ENCODE measurements at regions not wholly inside any gene's neighbourhood (a gene's known extent, or its start where the extent isn't known, plus 50 kb on each side); places are given as distances from the start of the nearest gene placed in this dataset.

DNA sequence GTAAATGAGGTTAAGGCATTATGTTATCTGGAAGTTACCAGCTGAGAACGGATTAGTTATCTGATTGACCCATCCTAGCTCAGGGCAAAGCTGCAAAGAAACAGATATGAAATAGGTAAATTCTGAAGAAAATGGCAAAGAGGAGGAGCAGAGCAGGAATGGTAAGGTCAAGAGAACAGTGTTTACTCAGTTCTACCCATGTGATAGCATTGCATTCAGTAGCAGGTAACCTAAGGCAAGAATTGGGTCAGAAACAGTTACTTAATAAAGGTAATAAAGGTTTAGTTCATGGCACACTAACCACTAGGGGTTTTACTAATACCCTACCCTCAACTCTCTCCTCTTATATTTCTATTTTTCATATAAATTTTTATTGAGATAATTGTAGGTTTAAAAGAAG is 224.8 kb downstream of the ASCL1 start:
- ATAC-seq (ENCODE audit: low read depth) (no peak), DNase-seq (no peak)
- Histone ChIP-seq H3K9me3 (ENCODE audit: control extremely low read depth in 1 of 3, control insufficient read depth in 2 of 3, insufficient read depth in 1 of 3, low read length in 2 of 3) (no peaks in the 10 kb centered on the region), H2AFZ (ENCODE audit: insufficient read depth, low read depth, low read length, poor library complexity, severe bottlenecking) (no peak overlapping the region), H3K79me2 (ENCODE audit: control insufficient read depth, insufficient read depth, low read length) (no peaks in the 10 kb centered on the region), H3K27me3 (replicated peaks in 1 of 4; ENCODE audit: control extremely low read depth in 1 of 4, control insufficient read depth in 3 of 4, insufficient read depth in 4 of 4, low read length in 3 of 4) (no peaks in the 10 kb centered on the region), H3K36me3 (replicated peaks in 1 of 2; ENCODE audit: control extremely low read depth in 1 of 2, control insufficient read depth in 1 of 2, extremely low read depth in 1 of 2, insufficient read depth in 2 of 2, low read length in 1 of 2) (no peaks in the 10 kb centered on the region), H4K20me1 (ENCODE audit: control insufficient read depth, insufficient read depth, low read length, poor library complexity, severe bottlenecking) (no peaks in the 10 kb centered on the region), H3K27ac (ENCODE audit: low read length in 2 of 2) (no peak overlapping the region), H3K4me3 (ENCODE audit: control extremely low read depth in 1 of 5, extremely low read depth in 1 of 5, insufficient read depth in 1 of 5, low read depth in 2 of 5, low read length in 4 of 5) (no peak overlapping the region), H3K4me2 (replicated peaks; ENCODE audit: low read depth, low read length, poor library complexity, severe bottlenecking) (no peak overlapping the region), H3K9ac (ENCODE audit: low read length) (no peak overlapping the region), H3K4me1 (ENCODE audit: control insufficient read depth in 2 of 2, insufficient read depth in 2 of 2, low read length in 2 of 2) (peaks cover 6% of the 10 kb centered on the region in 2 donors)
- TF ChIP-seq EZH2 (IDR thresholded peaks at IDR 0.05; ENCODE audit: borderline replicate concordance, insufficient read depth, low read depth, low read length, poor library complexity, severe bottlenecking), result no peak
- TF ChIP-seq CTCF (IDR thresholded peaks at IDR 0.05), result no peak
- intact Hi-C loops (cut with micrococcal nuclease), result no loop called here
- Mint-ChIP-seq H3K27ac (no peak overlapping the region), H3K4me1 (peaks cover 10% of the 10 kb centered on the region), H3K4me3 (no peak overlapping the region), H3K9me3 (ENCODE audit: insufficient read depth) (no peaks in the 10 kb centered on the region), H3K27me3 (no peaks in the 10 kb centered on the region)
- CTCF ChIA-PET, result interaction anchor here (0.6 to 1.4 kb wide), 2 partner anchors 234 to 308 kb away, joined by 3 to 4 read pairs; no protein-coding TSS in a partner anchor
- WGBS (ENCODE audit: insufficient coverage), result 71% methylated on average over 1 of the region's 1 CpG
- POLR2A ChIA-PET, result no interaction called here

DNA sequence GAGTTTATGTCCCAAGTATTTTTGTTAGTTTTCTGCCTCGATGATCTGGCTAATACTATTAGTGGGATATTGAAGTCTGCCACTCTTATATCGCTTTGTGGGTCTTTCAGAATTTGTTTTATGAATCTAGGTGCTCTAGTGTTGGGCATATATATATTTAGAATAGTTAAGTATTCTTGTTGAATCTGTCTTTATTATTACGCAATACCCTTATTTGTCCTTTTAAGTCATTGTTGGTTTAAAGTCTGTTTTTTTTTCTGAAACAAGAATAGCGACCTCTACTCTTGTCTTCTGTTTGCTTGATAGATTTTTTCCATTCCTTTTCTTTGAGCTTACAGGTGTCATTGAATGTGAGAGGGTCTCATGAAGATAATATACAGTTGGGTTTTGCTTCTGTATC is 239.0 kb downstream of the ASCL1 start:
- no peak overlapping the region for H3K4me2 ChIP-seq (replicated peaks; ENCODE audit: low read depth, low read length, poor library complexity, severe bottlenecking)
- POLR2A ChIA-PET, result no interaction called here
- CTCF ChIA-PET, result no interaction called here
- Mint-ChIP-seq H3K4me3 (no peak overlapping the region), H3K27me3 (no peaks in the 10 kb centered on the region), H3K4me1 (no peaks in the 10 kb centered on the region), H3K9me3 (ENCODE audit: insufficient read depth) (peaks cover 12% of the 10 kb centered on the region), H3K27ac (no peak overlapping the region)
- no peak overlapping the region for H3K9ac ChIP-seq (ENCODE audit: low read length)
- H2AFZ ChIP-seq (ENCODE audit: insufficient read depth, low read depth, low read length, poor library complexity, severe bottlenecking), result no peak overlapping the region
- H3K4me3 ChIP-seq (ENCODE audit: control extremely low read depth in 1 of 5, extremely low read depth in 1 of 5, insufficient read depth in 1 of 5, low read depth in 2 of 5, low read length in 4 of 5), result no peak overlapping the region
- no peaks in the 10 kb centered on the region for H3K36me3 ChIP-seq (replicated peaks in 1 of 2; ENCODE audit: control extremely low read depth in 1 of 2, control insufficient read depth in 1 of 2, extremely low read depth in 1 of 2, insufficient read depth in 2 of 2, low read length in 1 of 2)
- H4K20me1 ChIP-seq (ENCODE audit: control insufficient read depth, insufficient read depth, low read length, poor library complexity, severe bottlenecking), result no peaks in the 10 kb centered on the region
- H3K4me1 ChIP-seq (ENCODE audit: control insufficient read depth in 2 of 2, insufficient read depth in 2 of 2, low read length in 2 of 2), result no peaks in the 10 kb centered on the region
- peaks cover 0 to 13% (median 4%) of the 10 kb centered on the region in 3 donors for H3K9me3 ChIP-seq (ENCODE audit: control extremely low read depth in 1 of 3, control insufficient read depth in 2 of 3, insufficient read depth in 1 of 3, low read length in 2 of 3)
- H3K27ac ChIP-seq (ENCODE audit: low read length in 2 of 2), result no peak overlapping the region
- intact Hi-C loops (cut with micrococcal nuclease), result no loop called here
- DNase-seq (no peak), ATAC-seq (ENCODE audit: low read depth) (no peak)
- H3K79me2 ChIP-seq (ENCODE audit: control insufficient read depth, insufficient read depth, low read length), result no peaks in the 10 kb centered on the region
- no peak for TF ChIP-seq CTCF (IDR thresholded peaks at IDR 0.05)
- no peak for TF ChIP-seq EZH2 (IDR thresholded peaks at IDR 0.05; ENCODE audit: borderline replicate concordance, insufficient read depth, low read depth, low read length, poor library complexity, severe bottlenecking)
- H3K27me3 ChIP-seq (replicated peaks in 1 of 4; ENCODE audit: control extremely low read depth in 1 of 4, control insufficient read depth in 3 of 4, insufficient read depth in 4 of 4, low read length in 3 of 4), result no peaks in the 10 kb centered on the region
- WGBS (ENCODE audit: insufficient coverage), result no CpG with 5 or more reads among the region's 4 CpGs
